LNCaP clone FGC (cell line): ENCODE measurements at regions not wholly inside any gene's neighbourhood (a gene's known extent, or its start where the extent isn't known, plus 50 kb on each side); places are given as distances from the start of the nearest gene placed in this dataset.

ENCODE experiments used
- DNase-seq: peaks from one replicate; pipeline ENCODE4 v3.0.0-alpha.2; 2011; ENCODE audit warnings: low read depth
- H3K4me3 ChIP-seq: 2 replicates; pipeline ENCODE4 v1.5.1; 2011; ENCODE audit warnings: mild to moderate bottlenecking, low read depth, low read length, control low read depth
- TF ChIP-seq, protein P1 (sequence below): IDR thresholded peaks from 2 replicates; pipeline ENCODE4 v1.5.1; 2012; ENCODE audit warnings: mild to moderate bottlenecking; ENCODE audit not compliant: control insufficient read depth, insufficient read depth; ENCODE audit errors: extremely low read depth

DNA sequence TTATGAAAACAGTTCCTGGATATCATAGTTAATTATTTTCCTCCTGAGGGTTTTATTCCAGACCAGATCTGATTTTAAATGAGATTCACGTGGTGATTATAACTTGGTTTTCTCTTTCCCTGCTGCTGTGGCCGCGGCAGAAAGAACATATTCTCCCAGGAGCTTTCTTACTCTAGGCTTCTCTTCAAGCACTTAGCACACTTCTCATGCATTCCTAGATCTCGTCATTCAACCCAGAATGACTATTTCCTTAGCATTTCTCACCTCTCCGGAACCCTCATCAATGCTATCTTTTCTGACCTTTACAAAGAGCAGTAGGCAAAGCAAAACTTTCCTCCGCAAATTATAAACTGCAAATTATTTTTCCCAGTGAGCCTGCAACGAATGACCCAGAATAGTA, 122.9 kb downstream of the GPAT3 start:
- DNase-seq: no peak
- TF ChIP-seq, protein P1, sequence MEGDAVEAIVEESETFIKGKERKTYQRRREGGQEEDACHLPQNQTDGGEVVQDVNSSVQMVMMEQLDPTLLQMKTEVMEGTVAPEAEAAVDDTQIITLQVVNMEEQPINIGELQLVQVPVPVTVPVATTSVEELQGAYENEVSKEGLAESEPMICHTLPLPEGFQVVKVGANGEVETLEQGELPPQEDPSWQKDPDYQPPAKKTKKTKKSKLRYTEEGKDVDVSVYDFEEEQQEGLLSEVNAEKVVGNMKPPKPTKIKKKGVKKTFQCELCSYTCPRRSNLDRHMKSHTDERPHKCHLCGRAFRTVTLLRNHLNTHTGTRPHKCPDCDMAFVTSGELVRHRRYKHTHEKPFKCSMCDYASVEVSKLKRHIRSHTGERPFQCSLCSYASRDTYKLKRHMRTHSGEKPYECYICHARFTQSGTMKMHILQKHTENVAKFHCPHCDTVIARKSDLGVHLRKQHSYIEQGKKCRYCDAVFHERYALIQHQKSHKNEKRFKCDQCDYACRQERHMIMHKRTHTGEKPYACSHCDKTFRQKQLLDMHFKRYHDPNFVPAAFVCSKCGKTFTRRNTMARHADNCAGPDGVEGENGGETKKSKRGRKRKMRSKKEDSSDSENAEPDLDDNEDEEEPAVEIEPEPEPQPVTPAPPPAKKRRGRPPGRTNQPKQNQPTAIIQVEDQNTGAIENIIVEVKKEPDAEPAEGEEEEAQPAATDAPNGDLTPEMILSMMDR: no peak
- no peak overlapping the region for H3K4me3 ChIP-seq

DNA sequence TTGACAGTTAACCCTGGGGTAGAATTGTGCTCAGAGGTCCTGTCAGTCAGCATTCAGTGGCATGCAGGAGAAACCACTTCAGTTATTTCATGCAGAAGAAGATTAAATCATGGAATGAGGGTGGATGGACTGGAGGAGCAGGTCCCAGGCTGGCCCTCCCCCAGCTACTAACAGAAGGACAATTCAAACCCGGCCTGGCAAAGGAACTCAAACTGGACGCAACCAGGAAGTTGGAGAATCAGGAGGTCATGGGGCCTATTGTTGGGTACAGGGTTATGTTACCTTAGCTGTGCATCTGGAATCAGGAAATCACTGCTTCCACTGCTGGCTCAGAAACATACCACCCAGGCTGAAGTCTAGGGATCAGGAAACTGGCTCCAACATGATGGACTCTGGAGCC, 121.4 kb downstream of the GPAT3 start:
- TF ChIP-seq, protein P1: no peak
- no peak overlapping the region for H3K4me3 ChIP-seq
- DNase-seq: no peak
